A549 (cell line): ENCODE measurements at regions not wholly inside any gene's neighbourhood (a gene's known extent, or its start where the extent isn't known, plus 50 kb on each side); places are given as distances from the start of the nearest gene placed in this dataset.

Experiments
- CBX2 ChIP-seq: fragments of 200-600 bp; sonication (generic); IDR thresholded peaks from 2 replicates; pipeline ENCODE4 v1.6.1; 2016; ENCODE audit warnings: low read depth, mild to moderate bottlenecking, borderline replicate concordance
- CEBPB ChIP-seq, 2 experiments: fragments of >200 bp in 1 of 2; sonication (Bioruptor Twin) in 1 of 2; formaldehyde crosslinking in 1 of 2; IDR thresholded peaks; 2 replicates each; pipeline ENCODE4 v1.6.1; 2012 to 2016
- CHD2 ChIP-seq: fragments of 150-350 bp; IDR thresholded peaks from 2 replicates; pipeline ENCODE4 v1.6.1; 2014; ENCODE audit warnings: low read length; ENCODE audit not compliant: partially characterized antibody
- JUNB ChIP-seq: fragments of >200 bp; sonication (Bioruptor Twin); formaldehyde crosslinking; IDR thresholded peaks from 2 replicates; pipeline ENCODE4 v1.6.1; 2016
- KDM1A ChIP-seq: fragments of 200-600 bp; sonication (generic); IDR thresholded peaks from 2 replicates; pipeline ENCODE4 v1.6.1; 2016; ENCODE audit warnings: low read depth, mild to moderate bottlenecking
- MYC ChIP-seq: IDR thresholded peaks from 2 replicates; pipeline ENCODE4 v1.6.1; 2012; ENCODE audit warnings: mild to moderate bottlenecking, inconsistent platforms, low read length, improper control_type of control experiment, borderline replicate concordance
- NR3C1 ChIP-seq: fragments of >200 bp; sonication (Bioruptor Twin); formaldehyde crosslinking; IDR thresholded peaks from 3 replicates; pipeline ENCODE4 v1.6.1; 2017
- POLR2A ChIP-seq: IDR thresholded peaks from 2 replicates; pipeline ENCODE4 v1.6.1; 2012; ENCODE audit warnings: mild to moderate bottlenecking, low read length
- POLR2AphosphoS2 ChIP-seq: conservative IDR thresholded peaks from 2 replicates; pipeline ENCODE4 v1.6.1; 2012; ENCODE audit warnings: low read length, improper control_type of control experiment, inconsistent platforms
- RFX5 ChIP-seq: fragments of 450-650 bp; IDR thresholded peaks from 2 replicates; pipeline ENCODE4 v1.7.1; 2014; ENCODE audit warnings: antibody characterized with exemption, mild to moderate bottlenecking, moderate library complexity
- RNF2 ChIP-seq: fragments of 200-600 bp; sonication (generic); IDR thresholded peaks from 2 replicates; pipeline ENCODE4 v1.6.1; 2016; ENCODE audit warnings: low read depth, mild to moderate bottlenecking, antibody characterized with exemption, moderate library complexity, borderline replicate concordance
- SREBF2 ChIP-seq: fragments of 450-650 bp; IDR thresholded peaks from 2 replicates; pipeline ENCODE4 v1.6.1; 2014; ENCODE audit warnings: mild to moderate bottlenecking, moderate library complexity
- TP53 ChIP-seq: fragments of 250-450 bp; sonication (Bioruptor Pico); IDR thresholded peaks from 2 replicates; pipeline ENCODE4 v1.5.0; 2021; ENCODE audit warnings: mild to moderate bottlenecking, moderate library complexity
- TF ChIP-seq, protein P1 (sequence below): fragments of >200 bp; sonication (Bioruptor Twin); formaldehyde crosslinking; IDR thresholded peaks from 3 replicates; pipeline ENCODE4 v1.5.1; 2016

DNA sequence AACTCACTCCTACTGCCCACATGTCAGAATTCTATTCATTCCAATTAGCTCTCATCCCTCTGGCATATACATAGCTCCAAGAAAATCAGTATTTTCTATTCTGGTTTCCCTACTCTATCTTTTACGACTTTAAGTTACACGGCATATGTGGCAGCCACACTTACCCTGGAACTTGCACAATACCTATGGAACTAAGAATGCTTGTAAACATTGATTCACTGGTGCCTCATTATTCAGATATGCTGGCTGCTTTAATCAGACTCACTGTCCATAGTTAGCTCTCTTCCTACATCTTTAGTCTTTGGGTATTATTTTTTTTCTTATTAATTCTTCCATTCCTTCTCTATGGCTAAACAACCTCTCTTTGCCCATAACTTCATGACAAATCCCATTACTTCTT, 1519.9 kb upstream of the ACVR2A start:
- TF ChIP-seq TP53 (CRISPR knock-in tag): no peak
- TF ChIP-seq, protein P1, sequence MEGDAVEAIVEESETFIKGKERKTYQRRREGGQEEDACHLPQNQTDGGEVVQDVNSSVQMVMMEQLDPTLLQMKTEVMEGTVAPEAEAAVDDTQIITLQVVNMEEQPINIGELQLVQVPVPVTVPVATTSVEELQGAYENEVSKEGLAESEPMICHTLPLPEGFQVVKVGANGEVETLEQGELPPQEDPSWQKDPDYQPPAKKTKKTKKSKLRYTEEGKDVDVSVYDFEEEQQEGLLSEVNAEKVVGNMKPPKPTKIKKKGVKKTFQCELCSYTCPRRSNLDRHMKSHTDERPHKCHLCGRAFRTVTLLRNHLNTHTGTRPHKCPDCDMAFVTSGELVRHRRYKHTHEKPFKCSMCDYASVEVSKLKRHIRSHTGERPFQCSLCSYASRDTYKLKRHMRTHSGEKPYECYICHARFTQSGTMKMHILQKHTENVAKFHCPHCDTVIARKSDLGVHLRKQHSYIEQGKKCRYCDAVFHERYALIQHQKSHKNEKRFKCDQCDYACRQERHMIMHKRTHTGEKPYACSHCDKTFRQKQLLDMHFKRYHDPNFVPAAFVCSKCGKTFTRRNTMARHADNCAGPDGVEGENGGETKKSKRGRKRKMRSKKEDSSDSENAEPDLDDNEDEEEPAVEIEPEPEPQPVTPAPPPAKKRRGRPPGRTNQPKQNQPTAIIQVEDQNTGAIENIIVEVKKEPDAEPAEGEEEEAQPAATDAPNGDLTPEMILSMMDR: no peak
- no peak for TF ChIP-seq CEBPB (IDR thresholded peaks at IDR 0.05)
- TF ChIP-seq MYC: no peak
- no peak for TF ChIP-seq SREBF2
- no peak for TF ChIP-seq POLR2A
- no peak for TF ChIP-seq KDM1A
- no peak for TF ChIP-seq NR3C1
- TF ChIP-seq RNF2: no peak
- TF ChIP-seq JUNB: no peak
- TF ChIP-seq RFX5: no peak
- no peak for TF ChIP-seq CHD2
- TF ChIP-seq POLR2AphosphoS2: no peak
- TF ChIP-seq CBX2: no peak
